Calu3 (cell line): ENCODE measurements at regions not wholly inside any gene's neighbourhood (a gene's known extent, or its start where the extent isn't known, plus 50 kb on each side); places are given as distances from the start of the nearest gene placed in this dataset.

ENCODE experiments used
- BruUV-seq: library from RNA; stranded (reverse); fragments of 400-500 nt; replicated peaks from 2 replicates; lab custom pipeline; 2021; lab: Mats Ljungman, UMichigan
- CTCF ChIA-PET: fragments of 300-600 bp; sonication (Branson Sonifier 250); formaldehyde crosslinking; loops from one replicate; lab custom pipeline; 2022; ENCODE audit warnings: antibody characterized with exemption; lab: Charles Lee
- DNase-seq: peaks from one replicate; pipeline ENCODE4 v3.0.0; 2022
- H3K27ac Mint-ChIP-seq: one replicate; pipeline ENCODE4 v1.8.0; 2022; ENCODE audit warnings: mixed read lengths; ENCODE audit not compliant: unreplicated experiment
- H3K27me3 Mint-ChIP-seq: one replicate; pipeline ENCODE4 v1.8.0; 2022; ENCODE audit warnings: mixed read lengths; ENCODE audit not compliant: unreplicated experiment
- H3K36me3 Mint-ChIP-seq: one replicate; pipeline ENCODE4 v1.8.0; 2022; ENCODE audit warnings: mild to moderate bottlenecking, moderate library complexity, mixed read lengths; ENCODE audit not compliant: insufficient read depth, unreplicated experiment
- H3K4me1 Mint-ChIP-seq: one replicate; pipeline ENCODE4 v1.8.0; 2022; ENCODE audit warnings: mild to moderate bottlenecking, low read depth, mixed read lengths; ENCODE audit not compliant: unreplicated experiment
- H3K4me3 Mint-ChIP-seq: one replicate; pipeline ENCODE4 v1.8.0; 2022; ENCODE audit warnings: mild to moderate bottlenecking, low read depth, moderate library complexity, mixed read lengths; ENCODE audit not compliant: unreplicated experiment
- H3K9me3 Mint-ChIP-seq: one replicate; pipeline ENCODE4 v1.8.0; 2022; ENCODE audit warnings: low read depth, mixed read lengths; ENCODE audit not compliant: unreplicated experiment
- intact Hi-C: fragments of 100-400 bp; cut with micrococcal nuclease; formaldehyde crosslinking; loops from one replicate; pipeline ENCODE4 v1.10.0; 2022; ENCODE audit not compliant: unreplicated experiment
- TF ChIP-seq, protein P1 (sequence below): fragments of 200-600 bp; IDR thresholded peaks from one replicate; pipeline ENCODE4 v1.8.0; 2022; ENCODE audit warnings: antibody characterized with exemption; ENCODE audit not compliant: unreplicated experiment

- Mint-ChIP-seq H3K36me3 (no peaks in the 10 kb centered on the region), H3K27me3 (no peaks in the 10 kb centered on the region), H3K9me3 (no peaks in the 10 kb centered on the region), H3K4me3 (no peak overlapping the region), H3K4me1 (peaks cover 10% of the 10 kb centered on the region), H3K27ac (no peak overlapping the region)
- CTCF ChIA-PET: no interaction called here
- intact Hi-C loops: no loop called here
- no TSS peak for BruUV-seq
- no peak for DNase-seq
- TF ChIP-seq, protein P1, sequence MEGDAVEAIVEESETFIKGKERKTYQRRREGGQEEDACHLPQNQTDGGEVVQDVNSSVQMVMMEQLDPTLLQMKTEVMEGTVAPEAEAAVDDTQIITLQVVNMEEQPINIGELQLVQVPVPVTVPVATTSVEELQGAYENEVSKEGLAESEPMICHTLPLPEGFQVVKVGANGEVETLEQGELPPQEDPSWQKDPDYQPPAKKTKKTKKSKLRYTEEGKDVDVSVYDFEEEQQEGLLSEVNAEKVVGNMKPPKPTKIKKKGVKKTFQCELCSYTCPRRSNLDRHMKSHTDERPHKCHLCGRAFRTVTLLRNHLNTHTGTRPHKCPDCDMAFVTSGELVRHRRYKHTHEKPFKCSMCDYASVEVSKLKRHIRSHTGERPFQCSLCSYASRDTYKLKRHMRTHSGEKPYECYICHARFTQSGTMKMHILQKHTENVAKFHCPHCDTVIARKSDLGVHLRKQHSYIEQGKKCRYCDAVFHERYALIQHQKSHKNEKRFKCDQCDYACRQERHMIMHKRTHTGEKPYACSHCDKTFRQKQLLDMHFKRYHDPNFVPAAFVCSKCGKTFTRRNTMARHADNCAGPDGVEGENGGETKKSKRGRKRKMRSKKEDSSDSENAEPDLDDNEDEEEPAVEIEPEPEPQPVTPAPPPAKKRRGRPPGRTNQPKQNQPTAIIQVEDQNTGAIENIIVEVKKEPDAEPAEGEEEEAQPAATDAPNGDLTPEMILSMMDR: no peak
Observed at GRCh38 chr2:237257471-237257951, 156.5 kb downstream of the COL6A3 start.

DNA sequence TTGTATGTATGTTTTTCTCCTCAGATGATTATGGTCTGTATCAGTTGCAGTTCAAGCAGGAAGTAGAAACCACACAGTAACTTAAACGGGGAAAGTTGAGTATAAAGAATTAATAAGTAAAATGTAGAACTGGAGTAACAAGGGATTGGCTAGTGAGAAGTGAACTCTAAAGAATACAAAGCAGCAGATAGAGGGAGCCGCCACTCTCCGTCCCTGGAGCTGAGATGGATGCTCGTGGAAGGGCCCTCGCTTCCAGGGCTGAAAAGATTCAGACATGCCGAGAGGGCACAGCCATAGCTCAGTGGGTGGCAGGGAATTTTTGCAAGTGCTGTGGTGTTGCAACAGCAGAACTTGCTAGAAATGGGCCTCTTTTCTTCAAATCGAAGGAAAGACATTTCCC, 155.8 kb downstream of the COL6A3 start:
- TF ChIP-seq, protein P1: no peak
- no peaks in the 10 kb centered on the region for H3K36me3 Mint-ChIP-seq
- no peak overlapping the region for H3K4me3 Mint-ChIP-seq
- intact Hi-C loops: no loop called here
- no peaks in the 10 kb centered on the region for H3K27me3 Mint-ChIP-seq
- BruUV-seq: no TSS peak
- CTCF ChIA-PET: no interaction called here
- H3K27ac Mint-ChIP-seq: no peak overlapping the region
- H3K9me3 Mint-ChIP-seq: no peaks in the 10 kb centered on the region
- DNase-seq: no peak
- H3K4me1 Mint-ChIP-seq: peaks cover 4% of the 10 kb centered on the region

DNA sequence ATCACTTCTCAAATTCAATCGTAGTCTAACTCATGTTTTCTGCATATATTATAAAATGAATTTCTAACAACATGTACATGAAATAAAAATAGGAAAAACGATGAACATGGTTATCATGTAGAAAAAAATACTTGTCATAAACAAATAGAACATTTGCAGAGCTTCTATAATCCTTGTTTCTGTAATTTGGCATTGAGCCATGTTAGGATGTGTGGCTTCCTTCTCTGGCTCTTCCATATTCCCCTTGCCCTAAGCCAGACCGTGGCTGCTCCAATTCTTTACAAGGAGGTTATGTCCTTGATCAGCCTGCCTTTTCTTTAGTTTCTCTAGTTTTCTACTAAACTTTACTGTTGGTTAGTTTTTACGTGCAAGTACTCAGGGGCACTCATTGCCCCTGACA, 155.3 kb downstream of the COL6A3 start:
- DNase-seq: no peak
- H3K9me3 Mint-ChIP-seq: no peaks in the 10 kb centered on the region
- no peaks in the 10 kb centered on the region for H3K36me3 Mint-ChIP-seq
- H3K27ac Mint-ChIP-seq: no peak overlapping the region
- CTCF ChIA-PET: no interaction called here
- H3K4me3 Mint-ChIP-seq: no peak overlapping the region
- no TSS peak for BruUV-seq
- no peaks in the 10 kb centered on the region for H3K4me1 Mint-ChIP-seq
- no peaks in the 10 kb centered on the region for H3K27me3 Mint-ChIP-seq
- TF ChIP-seq, protein P1: no peak
- intact Hi-C loops: no loop called here

DNA sequence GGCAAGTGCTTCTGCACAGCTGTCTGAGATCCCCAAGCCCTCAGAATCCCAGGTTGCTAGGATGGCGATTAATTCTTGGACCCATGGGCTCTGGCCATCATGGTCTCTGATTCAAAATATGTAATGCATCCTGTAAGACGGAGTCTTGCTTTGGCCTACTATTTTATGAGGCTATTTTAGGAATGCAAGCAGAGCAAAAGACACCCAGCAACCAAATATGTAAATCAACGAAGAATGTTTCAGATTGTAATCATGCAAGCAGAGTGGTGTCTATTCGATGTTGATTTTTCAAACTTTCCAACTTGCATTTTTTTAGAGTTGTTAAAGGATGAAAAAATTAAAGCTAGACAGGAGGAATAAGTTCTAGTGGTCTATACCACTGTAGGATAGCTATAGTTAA, 154.8 kb downstream of the COL6A3 start:
- intact Hi-C loops: no loop called here
- BruUV-seq: no TSS peak
- CTCF ChIA-PET: no interaction called here
- TF ChIP-seq, protein P1: no peak
- no peaks in the 10 kb centered on the region for H3K27me3 Mint-ChIP-seq
- no peak for DNase-seq
- no peaks in the 10 kb centered on the region for H3K9me3 Mint-ChIP-seq
- no peak overlapping the region for H3K4me3 Mint-ChIP-seq
- H3K4me1 Mint-ChIP-seq: no peaks in the 10 kb centered on the region
- H3K27ac Mint-ChIP-seq: no peak overlapping the region
- H3K36me3 Mint-ChIP-seq: no peaks in the 10 kb centered on the region
